Osteoblast (primary cell): ENCODE measurements at regions not wholly inside any gene's neighbourhood (a gene's known extent, or its start where the extent isn't known, plus 50 kb on each side); places are given as distances from the start of the nearest gene placed in this dataset.

Source experiments
- DNase-seq: peaks from one replicate; pipeline ENCODE4 v3.0.0; 2011; ENCODE audit warnings: low spot score, mixed read lengths; ENCODE audit not compliant: insufficient read length; ENCODE audit errors: missing footprints
- H2AFZ ChIP-seq: 2 replicates; pipeline ENCODE4 v1.6.0; 2011; ENCODE audit warnings: mild to moderate bottlenecking, low read length
- H3K27ac ChIP-seq: 2 replicates; pipeline ENCODE4 v1.5.1; 2011; ENCODE audit warnings: mild to moderate bottlenecking, low read depth, low read length, moderate library complexity
- H3K27me3 ChIP-seq: 2 replicates; pipeline ENCODE4 v1.6.0; 2012; ENCODE audit warnings: mild to moderate bottlenecking, control low read depth, inconsistent platforms, low read length, moderate library complexity; ENCODE audit not compliant: insufficient read depth
- H3K36me3 ChIP-seq: 2 replicates; pipeline ENCODE4 v1.5.1; 2011; ENCODE audit warnings: mild to moderate bottlenecking, low read length, control low read depth, moderate library complexity; ENCODE audit not compliant: insufficient read depth
- H3K4me1 ChIP-seq: 2 replicates; pipeline ENCODE4 v1.5.1; 2011; ENCODE audit warnings: mild to moderate bottlenecking, low read length, control low read depth, moderate library complexity; ENCODE audit not compliant: insufficient read depth
- H3K4me2 ChIP-seq: 2 replicates; pipeline ENCODE4 v1.6.0; 2011; ENCODE audit warnings: mild to moderate bottlenecking, low read length; ENCODE audit not compliant: insufficient read depth
- H3K4me3 ChIP-seq: fragments of 200-600 bp; sonication (generic); 3 replicates; pipeline ENCODE4 v1.5.1; 2012; ENCODE audit warnings: mild to moderate bottlenecking, low read length, inconsistent platforms; ENCODE audit not compliant: insufficient read depth
- H3K79me2 ChIP-seq: 2 replicates; pipeline ENCODE4 v1.6.0; 2012; ENCODE audit warnings: mild to moderate bottlenecking, low read length, control low read depth, inconsistent platforms; ENCODE audit not compliant: insufficient read depth
- H3K9me3 ChIP-seq: 2 replicates; pipeline ENCODE4 v1.5.1; 2011; ENCODE audit warnings: low read depth, low read length, control low read depth
- H4K20me1 ChIP-seq: 2 replicates; pipeline ENCODE4 v1.6.0; 2012; ENCODE audit warnings: mild to moderate bottlenecking, low read length, control low read depth; ENCODE audit not compliant: insufficient read depth
- TF ChIP-seq, protein P1 (sequence below): IDR thresholded peaks from 2 replicates; pipeline ENCODE4 v1.5.1; 2011; ENCODE audit warnings: mild to moderate bottlenecking, low read depth, low read length, moderate library complexity; ENCODE audit errors: extremely low read depth

DNA sequence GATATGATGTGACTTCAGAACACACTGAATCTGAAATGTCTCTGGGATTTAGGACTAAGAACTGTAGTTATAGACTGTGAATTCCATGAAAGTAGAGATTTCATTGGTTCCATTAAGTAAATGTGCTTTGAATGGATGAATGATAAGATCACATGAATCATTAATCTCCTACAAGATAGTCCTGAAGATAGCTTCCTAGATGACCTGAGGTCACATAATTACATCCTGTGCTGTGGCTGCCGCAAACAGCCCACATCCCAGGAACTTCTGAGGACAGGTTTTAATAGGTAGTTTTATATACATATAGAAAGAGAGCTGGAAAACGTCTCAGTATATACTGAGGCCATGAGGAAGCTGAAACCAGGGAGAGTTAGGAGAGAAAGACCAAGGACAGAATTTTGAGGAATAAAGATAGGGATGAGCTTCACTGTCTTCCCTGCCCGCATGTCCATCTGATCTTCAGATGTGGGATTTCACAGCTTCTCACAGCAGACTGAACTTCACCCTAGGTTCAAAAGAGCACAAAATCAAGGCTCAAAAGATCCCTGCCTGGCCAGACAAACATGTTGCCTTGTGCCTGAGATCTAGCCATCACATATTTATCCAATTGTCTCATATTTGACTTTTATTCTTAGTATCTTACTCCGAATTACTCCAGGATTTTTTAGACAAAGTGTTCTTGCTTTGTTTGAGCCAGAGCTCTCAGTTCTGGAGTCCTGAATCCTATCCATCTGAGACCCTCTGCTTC is 188.2 kb downstream of the IRS1 start:
- Histone ChIP-seq H3K36me3 (no peaks in the 10 kb centered on the region), H3K9me3 (no peaks in the 10 kb centered on the region), H4K20me1 (no peaks in the 10 kb centered on the region), H3K4me3 (no peak overlapping the region), H3K4me1 (peaks cover 25% of the 10 kb centered on the region), H3K79me2 (no peaks in the 10 kb centered on the region), H3K4me2 (peak overlapping the region; percentile 30), H2AFZ (peak overlapping the region; percentile 35), H3K27me3 (no peaks in the 10 kb centered on the region), H3K27ac (peak overlapping the region; percentile 61)
- TF ChIP-seq, protein P1, sequence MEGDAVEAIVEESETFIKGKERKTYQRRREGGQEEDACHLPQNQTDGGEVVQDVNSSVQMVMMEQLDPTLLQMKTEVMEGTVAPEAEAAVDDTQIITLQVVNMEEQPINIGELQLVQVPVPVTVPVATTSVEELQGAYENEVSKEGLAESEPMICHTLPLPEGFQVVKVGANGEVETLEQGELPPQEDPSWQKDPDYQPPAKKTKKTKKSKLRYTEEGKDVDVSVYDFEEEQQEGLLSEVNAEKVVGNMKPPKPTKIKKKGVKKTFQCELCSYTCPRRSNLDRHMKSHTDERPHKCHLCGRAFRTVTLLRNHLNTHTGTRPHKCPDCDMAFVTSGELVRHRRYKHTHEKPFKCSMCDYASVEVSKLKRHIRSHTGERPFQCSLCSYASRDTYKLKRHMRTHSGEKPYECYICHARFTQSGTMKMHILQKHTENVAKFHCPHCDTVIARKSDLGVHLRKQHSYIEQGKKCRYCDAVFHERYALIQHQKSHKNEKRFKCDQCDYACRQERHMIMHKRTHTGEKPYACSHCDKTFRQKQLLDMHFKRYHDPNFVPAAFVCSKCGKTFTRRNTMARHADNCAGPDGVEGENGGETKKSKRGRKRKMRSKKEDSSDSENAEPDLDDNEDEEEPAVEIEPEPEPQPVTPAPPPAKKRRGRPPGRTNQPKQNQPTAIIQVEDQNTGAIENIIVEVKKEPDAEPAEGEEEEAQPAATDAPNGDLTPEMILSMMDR = no peak
- DNase-seq = no peak

DNA sequence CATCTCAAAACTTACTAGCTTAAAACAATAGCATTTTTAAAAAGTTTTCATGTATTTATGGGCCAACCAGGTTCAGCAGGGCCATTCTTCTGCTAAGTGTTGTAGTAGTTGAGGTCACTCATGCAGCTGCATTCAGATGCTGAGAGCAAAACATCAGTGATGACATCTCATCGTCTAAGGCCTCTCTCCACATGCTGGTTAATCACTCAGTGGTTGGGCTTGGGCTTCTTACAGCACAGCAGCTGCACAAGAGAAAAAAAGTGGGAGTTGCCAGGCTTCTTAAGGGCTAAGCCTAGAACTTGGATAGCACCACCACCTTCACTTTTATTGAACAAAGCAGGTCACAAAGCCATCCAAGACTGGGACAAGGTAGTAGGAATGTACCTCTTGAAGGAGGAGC is 190.3 kb downstream of the IRS1 start:
- Histone ChIP-seq H3K27me3 (no peaks in the 10 kb centered on the region), H3K79me2 (no peaks in the 10 kb centered on the region), H3K4me2 (no peak overlapping the region), H4K20me1 (no peaks in the 10 kb centered on the region), H3K27ac (peak overlapping the region; percentile 41), H2AFZ (no peak overlapping the region), H3K4me1 (peaks cover 25% of the 10 kb centered on the region), H3K9me3 (no peaks in the 10 kb centered on the region), H3K4me3 (no peak overlapping the region), H3K36me3 (no peaks in the 10 kb centered on the region)
- no peak for DNase-seq
- TF ChIP-seq, protein P1 = no peak

DNA sequence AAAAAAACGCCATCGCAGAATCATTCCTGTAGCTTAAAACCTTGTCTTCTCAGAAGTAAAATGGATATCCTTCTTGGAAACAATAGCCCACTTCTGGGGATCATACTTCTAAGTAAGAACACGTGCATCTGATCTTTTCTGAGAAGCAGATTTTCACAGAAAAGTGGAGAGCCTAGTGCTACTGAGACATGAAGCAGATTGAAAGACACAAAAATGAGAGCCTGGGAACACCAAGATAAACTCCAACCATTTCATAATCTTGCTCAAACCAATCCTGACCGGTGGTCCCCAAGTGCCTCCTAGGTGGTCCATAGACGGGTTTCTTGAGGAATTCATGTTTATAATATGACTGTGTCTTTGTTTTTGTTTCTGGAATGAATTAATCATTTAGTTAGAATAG is 191.2 kb downstream of the IRS1 start:
- Histone ChIP-seq H3K27ac (no peak overlapping the region), H4K20me1 (no peaks in the 10 kb centered on the region), H2AFZ (no peak overlapping the region), H3K9me3 (no peaks in the 10 kb centered on the region), H3K4me3 (no peak overlapping the region), H3K4me1 (peaks cover 25% of the 10 kb centered on the region), H3K27me3 (no peaks in the 10 kb centered on the region), H3K4me2 (no peak overlapping the region), H3K36me3 (no peaks in the 10 kb centered on the region), H3K79me2 (no peaks in the 10 kb centered on the region)
- DNase-seq = no peak
- TF ChIP-seq, protein P1 = no peak

DNA sequence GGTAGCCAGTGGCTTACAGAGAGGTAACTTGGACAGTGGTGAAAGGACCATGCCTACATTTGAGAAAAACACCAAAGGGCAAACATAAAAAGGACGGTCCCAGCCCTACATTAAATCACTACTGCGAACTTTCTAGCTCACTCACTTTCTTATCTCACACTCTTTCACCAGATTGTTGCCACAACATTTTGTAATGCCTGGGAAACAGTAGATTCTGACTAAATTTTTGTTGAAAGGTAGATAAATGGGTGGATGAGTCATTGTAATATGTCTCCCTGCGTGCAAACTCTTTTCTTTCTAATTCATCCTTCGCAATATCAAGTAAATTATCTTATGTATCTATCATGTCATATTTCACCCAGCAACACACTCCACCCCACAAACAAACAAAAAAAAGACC is 192.2 kb downstream of the IRS1 start:
- H3K4me2 ChIP-seq = no peak overlapping the region
- DNase-seq = no peak

More for the DNA sequence above, 192.2 kb downstream of the IRS1 start:
- Histone ChIP-seq H3K36me3 (no peaks in the 10 kb centered on the region), H3K79me2 (no peaks in the 10 kb centered on the region), H3K4me3 (no peak overlapping the region), H3K27me3 (no peaks in the 10 kb centered on the region), H4K20me1 (no peaks in the 10 kb centered on the region), H3K27ac (peak overlapping the region; percentile 70), H3K4me1 (peaks cover 20% of the 10 kb centered on the region), H3K9me3 (no peaks in the 10 kb centered on the region), H2AFZ (no peak overlapping the region)
- TF ChIP-seq, protein P1 = no peak
